CD1c-positive myeloid dendritic cell (primary cell): ENCODE measurements at regions not wholly inside any gene's neighbourhood (a gene's known extent, or its start where the extent isn't known, plus 50 kb on each side); places are given as distances from the start of the nearest gene placed in this dataset.
"Not testable (repeated sequence)": the region's sequence is repeated elsewhere in the genome, so short reads cannot be mapped to it uniquely, and the experiment has no call there.

ENCODE experiments used
- DNase-seq: peaks from one replicate; pipeline ENCODE4 v3.0.0-alpha.2; 2016; ENCODE audit errors: extremely low spot score

GRCh38 chr3:157581956-157582636 is 78.9 kb upstream of the VEPH1 start:
- DNase-seq = not testable (repeated sequence)

- DNase-seq = no peak
Measured at GRCh38 chr3:157581371-157581770, 78.2 kb upstream of the VEPH1 start.

GRCh38 chr3:157578181-157578580 is 75.0 kb upstream of the VEPH1 start:
- DNase-seq = no peak

GRCh38 chr3:157574531-157574930 is 71.3 kb upstream of the VEPH1 start:
- DNase-seq = no peak

- no peak for DNase-seq
Measured at GRCh38 chr3:157573780-157574378, 70.7 kb upstream of the VEPH1 start.

- no peak for DNase-seq
Measured at GRCh38 chr3:157573281-157573680, 70.1 kb upstream of the VEPH1 start.

GRCh38 chr3:157572559-157573270 is 69.5 kb upstream of the VEPH1 start:
- peak; percentile 59 for DNase-seq

- no peak for DNase-seq
Measured at GRCh38 chr3:157566596-157566995, 63.4 kb upstream of the VEPH1 start.

GRCh38 chr3:157559401-157559800 is 56.2 kb upstream of the VEPH1 start:
- DNase-seq = no peak
